Heart left ventricle (tissue), 16 donors: ENCODE measurements at regions not wholly inside any gene's neighbourhood (a gene's known extent, or its start where the extent isn't known, plus 50 kb on each side); places are given as distances from the start of the nearest gene placed in this dataset.
"Not testable (repeated sequence)": the region's sequence is repeated elsewhere in the genome, so short reads cannot be mapped to it uniquely, and the experiment has no call there.

ENCODE experiments used
- ATAC-seq, 4 donors: fragments of 200-7000 bp; cut with Tn5 transposase; one replicate each; pipeline ENCODE4 v1.9.1; 2020 to 2022; ENCODE audit warnings: moderate library complexity in 4 of 4, mild to moderate bottlenecking in 3 of 4, moderate number of reproducible peaks in 1 of 4
- DNase-seq, 5 donors: peaks; one replicate each; pipeline ENCODE4 v3.0.0-alpha.2; 2020
- H3K27ac ChIP-seq, 12 donors: fragments of 200-600 bp; sonication (generic) in 4 of 12; one replicate each; pipeline versions ENCODE4 v1.5.0 to v1.8.0; 2016 to 2022; ENCODE audit warnings: mild to moderate bottlenecking in 2 of 12
- H3K27me3 ChIP-seq, 9 donors: fragments of 200-600 bp; sonication (generic) in 2 of 9; one replicate each; pipeline versions ENCODE4 v1.5.1 to v1.8.0; 2016 to 2022; ENCODE audit warnings: mild to moderate bottlenecking in 3 of 9
- H3K36me3 ChIP-seq, 9 donors: fragments of 200-600 bp; sonication (generic) in 2 of 9; one replicate each; pipeline versions ENCODE4 v1.5.0 to v1.8.0; 2018 to 2022; ENCODE audit warnings: mild to moderate bottlenecking in 2 of 9
- H3K4me1 ChIP-seq, 12 donors: fragments of 200-600 bp; sonication (generic) in 4 of 12; one replicate each; pipeline versions ENCODE4 v1.5.0 to v1.8.0; 2016 to 2022; ENCODE audit warnings: mild to moderate bottlenecking in 3 of 12
- H3K4me3 ChIP-seq, 12 donors: fragments of 200-600 bp; sonication (generic) in 4 of 12; one replicate each; pipeline versions ENCODE4 v1.5.0 to v1.8.0; 2017 to 2022; ENCODE audit warnings: mild to moderate bottlenecking in 9 of 12, moderate library complexity in 4 of 12
- H3K9me3 ChIP-seq, 12 donors: fragments of 200-600 bp; sonication (generic) in 4 of 12; one replicate each; pipeline versions ENCODE4 v1.5.0 to v1.8.0; 2016 to 2022; ENCODE audit warnings: mild to moderate bottlenecking in 1 of 12
- CTCF ChIP-seq, 12 donors: fragments of 200-600 bp; sonication (generic) in 4 of 12; IDR thresholded peaks; one replicate each; pipeline versions ENCODE4 v1.5.0 to v1.8.0; 2018 to 2022; ENCODE audit warnings: antibody characterized with exemption in 12 of 12, mild to moderate bottlenecking in 5 of 12
- POLR2A ChIP-seq, 2 donors: fragments of 450-650 bp; IDR thresholded peaks; one replicate each; pipeline ENCODE4 v1.6.1; 2017; ENCODE audit warnings: antibody characterized with exemption in 2 of 2, mild to moderate bottlenecking in 2 of 2, moderate library complexity in 2 of 2
- WGBS, 4 donors: extraction: QIAGEN DNeasy Blood & Tissue Kit in 2 of 4; methylation state at CpG; one replicate each; pipeline versions ENCODE4 v1.1.5 to v1.1.7; 2013 to 2018; 5-methylcytosine and 5-hydroxymethylcytosine counted together
- intact Hi-C, 10 donors: fragments of 100-400 bp; cut with DNase I; formaldehyde crosslinking; loops; one replicate each; pipeline versions ENCODE4 v1.11.1 to v1.14.2; 2022
- donor health status: ischemic (EF 13 %, LVEDD 7.1; RV severe dilation, severe dysfunction).
- donor health status: healthy with polysubstance abuse.
- donor health status: DM: no; HTN: yes; CAD: no.
- donor health status: DM: no; HTN: no; CAD: no.
- donor health status: ischemic (EF 25% LVEDD 6.9; RV normal size, moderate dysfunction).
- donor health status: ischemic (EF 25% LVEDD 5.7; RV mildly dilated, moderate dysfunction).
- donor health status: healthy.
- donor health status: DM: yes; HTN: yes; CAD: no.
- donor health status: ischemic (EF 35%, LVEDD 5.7; RV mildly dilated, moderate dysfunction).
- donor health status: nonischemic (EF 11% LVEDD 7.7; RV severe dilation, severe dysfunction).
- donor health status: DM: yes; HTN: yes; CAD: no.
- donor health status: PGD.
- donor health status: ischemic (EF 29% LVEDD 5.4; RV normal size, mild dysfunction).
- donor health status: nonischemic (EF 23%, LVEDD 6.1; RV moderate dilation, normal function).

- no peaks in the 10 kb centered on the region for H3K9me3 ChIP-seq
- DNase-seq (no peak), ATAC-seq (no peak)
- no peak overlapping the region for H3K27ac ChIP-seq
- intact Hi-C loops, result no loop called here
- no peaks in the 10 kb centered on the region for H3K27me3 ChIP-seq
- H3K4me3 ChIP-seq, result no peak overlapping the region
- no peaks in the 10 kb centered on the region for H3K4me1 ChIP-seq
- H3K36me3 ChIP-seq, result no peaks in the 10 kb centered on the region
- TF ChIP-seq CTCF (IDR thresholded peaks at IDR 0.05), result no peak
- no peak for TF ChIP-seq POLR2A (IDR thresholded peaks at IDR 0.05)
These were observed 426.0 kb upstream of the DDI1 start for GRCh38 chr11:103610435-103610834.

GRCh38 chr11:103611526-103612260 is 424.7 kb upstream of the DDI1 start:
- intact Hi-C loops, H3K27me3 ChIP-seq, ATAC-seq, H3K4me3 ChIP-seq, H3K27ac ChIP-seq, H3K4me1 ChIP-seq, H3K9me3 ChIP-seq, H3K36me3 ChIP-seq: not testable (repeated sequence)
- WGBS, 4 donors, result 76 to 85% (median 79%) methylated on average over 6 to 7 of the region's 7 CpGs
- peak in 1 of 5 donors; percentile 34 for DNase-seq

- H3K4me3 ChIP-seq, intact Hi-C loops, H3K9me3 ChIP-seq, H3K36me3 ChIP-seq, ATAC-seq, H3K4me1 ChIP-seq, DNase-seq, H3K27me3 ChIP-seq, H3K27ac ChIP-seq: not testable (repeated sequence)
- 94 to 95% (median 95%) methylated on average over 9 of the region's 9 CpGs for WGBS, 4 donors
These were observed 424.0 kb upstream of the DDI1 start for GRCh38 chr11:103612451-103612850.

GRCh38 chr11:103616586-103616985 is 419.9 kb upstream of the DDI1 start:
- H3K4me3 ChIP-seq, result not testable (repeated sequence)

GRCh38 chr11:103618528-103618927 is 417.9 kb upstream of the DDI1 start:
- DNase-seq (no peak), ATAC-seq (no peak)
- TF ChIP-seq CTCF (IDR thresholded peaks at IDR 0.05) (no peak), POLR2A (IDR thresholded peaks at IDR 0.05) (no peak)
- Histone ChIP-seq H3K4me1 (no peaks in the 10 kb centered on the region), H3K27ac (no peak overlapping the region), H3K27me3 (no peaks in the 10 kb centered on the region), H3K36me3 (no peaks in the 10 kb centered on the region), H3K4me3 (no peak overlapping the region), H3K9me3 (no peaks in the 10 kb centered on the region)
- 62 to 85% (median 79%) methylated on average over 3 of the region's 3 CpGs for WGBS, 4 donors
- intact Hi-C loops, result no loop called here

More at GRCh38 chr11:103616586-103616985, 419.9 kb upstream of the DDI1 start:
- 74 to 94% (median 91%) methylated on average over 2 of the region's 2 CpGs for WGBS, 4 donors
- H3K4me1 ChIP-seq, ATAC-seq, H3K36me3 ChIP-seq, intact Hi-C loops, DNase-seq, H3K27ac ChIP-seq, H3K9me3 ChIP-seq, H3K27me3 ChIP-seq: not testable (repeated sequence)

GRCh38 chr11:103619480-103619879 is 417.0 kb upstream of the DDI1 start:
- peak in 1 of 4 donors; percentile 20 for ATAC-seq
- Histone ChIP-seq H3K4me1 (no peaks in the 10 kb centered on the region), H3K27ac (no peak overlapping the region), H3K27me3 (no peaks in the 10 kb centered on the region), H3K9me3 (no peaks in the 10 kb centered on the region), H3K4me3 (no peak overlapping the region), H3K36me3 (no peaks in the 10 kb centered on the region)
- WGBS, 4 donors, result 28 to 39% (median 30%) methylated on average over 5 of the region's 5 CpGs
- intact Hi-C loops, result no loop called here
- TF ChIP-seq CTCF (IDR thresholded peaks at IDR 0.05), result peak in 2 of 12 donors; percentile 9 to 21
- no peak for TF ChIP-seq POLR2A (IDR thresholded peaks at IDR 0.05)
- no peak for DNase-seq
